Astrocyte (in vitro differentiated cells and primary cell): ENCODE measurements at regions not wholly inside any gene's neighbourhood (a gene's known extent, or its start where the extent isn't known, plus 50 kb on each side); places are given as distances from the start of the nearest gene placed in this dataset.

ENCODE experiments used
- DNase-seq: peaks from one replicate; pipeline ENCODE4 v3.0.0-alpha.2; 2010; ENCODE audit warnings: low read depth
- FAIRE-seq: peaks from 2 replicates; lab custom pipeline; 2011; peaks lifted over from hg19 to GRCh38; lab: Jason Lieb, UNC
- H2AFZ ChIP-seq: 2 replicates; pipeline ENCODE4 v1.6.0; 2012; ENCODE audit warnings: low read depth, low read length, inconsistent platforms
- H3K27ac ChIP-seq: 2 replicates; pipeline ENCODE4 v1.5.1; 2011; ENCODE audit warnings: low read depth, low read length, inconsistent platforms
- H3K27me3 ChIP-seq: 2 replicates; pipeline ENCODE4 v1.6.0; 2011; ENCODE audit warnings: low read length, inconsistent platforms; ENCODE audit not compliant: insufficient read depth
- H3K36me3 ChIP-seq: 2 replicates; pipeline ENCODE4 v1.5.1; 2011; ENCODE audit warnings: low read length, inconsistent platforms; ENCODE audit not compliant: insufficient read depth
- H3K4me1 ChIP-seq: 2 replicates; pipeline ENCODE4 v1.5.1; 2011; ENCODE audit warnings: low read length, inconsistent platforms; ENCODE audit not compliant: insufficient read depth
- H3K4me2 ChIP-seq: 2 replicates; pipeline ENCODE4 v1.6.0; 2012; ENCODE audit warnings: low read length, inconsistent platforms
- H3K4me3 ChIP-seq: 2 replicates; pipeline ENCODE4 v1.5.1; 2011; ENCODE audit warnings: low read depth, mild to moderate bottlenecking, low read length, inconsistent platforms; ENCODE audit not compliant: insufficient read depth
- H3K79me2 ChIP-seq: 2 replicates; pipeline ENCODE4 v1.6.0; 2012; ENCODE audit warnings: mild to moderate bottlenecking, low read length, inconsistent platforms; ENCODE audit not compliant: insufficient read depth
- H3K9ac ChIP-seq: 2 replicates; pipeline ENCODE4 v1.6.0; 2012; ENCODE audit warnings: mild to moderate bottlenecking, low read length, inconsistent platforms
- H3K9me3 ChIP-seq: 2 replicates; pipeline ENCODE4 v1.5.1; 2012; ENCODE audit warnings: low read depth, mild to moderate bottlenecking, low read length, inconsistent platforms; ENCODE audit not compliant: insufficient read depth
- H4K20me1 ChIP-seq: 2 replicates; pipeline ENCODE4 v1.6.0; 2012; ENCODE audit warnings: low read length, inconsistent platforms; ENCODE audit not compliant: insufficient read depth
- H3K27ac Mint-ChIP-seq: one replicate; pipeline ENCODE4 v1.8.0; 2021; ENCODE audit warnings: mild to moderate bottlenecking, mixed read lengths; ENCODE audit not compliant: unreplicated experiment
- H3K27me3 Mint-ChIP-seq: one replicate; pipeline ENCODE4 v1.8.0; 2021; ENCODE audit warnings: low read depth, mixed read lengths; ENCODE audit not compliant: unreplicated experiment
- H3K36me3 Mint-ChIP-seq: one replicate; pipeline ENCODE4 v1.8.0; 2021; ENCODE audit warnings: low read depth, mixed read lengths; ENCODE audit not compliant: unreplicated experiment
- H3K4me1 Mint-ChIP-seq: one replicate; pipeline ENCODE4 v1.8.0; 2021; ENCODE audit warnings: low read depth, mixed read lengths; ENCODE audit not compliant: unreplicated experiment
- H3K4me3 Mint-ChIP-seq: one replicate; pipeline ENCODE4 v1.8.0; 2021; ENCODE audit warnings: mild to moderate bottlenecking, moderate library complexity, mixed read lengths; ENCODE audit not compliant: unreplicated experiment
- H3K9me3 Mint-ChIP-seq: one replicate; pipeline ENCODE4 v1.8.0; 2021; ENCODE audit warnings: mild to moderate bottlenecking, mixed read lengths; ENCODE audit not compliant: unreplicated experiment
- EZH2 ChIP-seq: IDR thresholded peaks from 2 replicates; pipeline ENCODE4 v1.6.1; 2012; ENCODE audit warnings: mild to moderate bottlenecking, low read length, inconsistent platforms; ENCODE audit not compliant: insufficient read depth
- TF ChIP-seq, protein P1 (sequence below): IDR thresholded peaks from 2 replicates; pipeline ENCODE4 v1.5.1; 2011; ENCODE audit warnings: low read depth, mild to moderate bottlenecking, inconsistent platforms, low read length, moderate library complexity; ENCODE audit not compliant: insufficient read depth

GRCh38 chr10:57675125-57675524 is 592.6 kb downstream of the IPMK start:
- Mint-ChIP-seq H3K9me3 (no peaks in the 10 kb centered on the region), H3K4me1 (no peaks in the 10 kb centered on the region)
- no peaks in the 10 kb centered on the region for H4K20me1 ChIP-seq

GRCh38 chr10:57673446-57673960 is 594.2 kb downstream of the IPMK start:
- no peak for TF ChIP-seq EZH2
- TF ChIP-seq, protein P1, sequence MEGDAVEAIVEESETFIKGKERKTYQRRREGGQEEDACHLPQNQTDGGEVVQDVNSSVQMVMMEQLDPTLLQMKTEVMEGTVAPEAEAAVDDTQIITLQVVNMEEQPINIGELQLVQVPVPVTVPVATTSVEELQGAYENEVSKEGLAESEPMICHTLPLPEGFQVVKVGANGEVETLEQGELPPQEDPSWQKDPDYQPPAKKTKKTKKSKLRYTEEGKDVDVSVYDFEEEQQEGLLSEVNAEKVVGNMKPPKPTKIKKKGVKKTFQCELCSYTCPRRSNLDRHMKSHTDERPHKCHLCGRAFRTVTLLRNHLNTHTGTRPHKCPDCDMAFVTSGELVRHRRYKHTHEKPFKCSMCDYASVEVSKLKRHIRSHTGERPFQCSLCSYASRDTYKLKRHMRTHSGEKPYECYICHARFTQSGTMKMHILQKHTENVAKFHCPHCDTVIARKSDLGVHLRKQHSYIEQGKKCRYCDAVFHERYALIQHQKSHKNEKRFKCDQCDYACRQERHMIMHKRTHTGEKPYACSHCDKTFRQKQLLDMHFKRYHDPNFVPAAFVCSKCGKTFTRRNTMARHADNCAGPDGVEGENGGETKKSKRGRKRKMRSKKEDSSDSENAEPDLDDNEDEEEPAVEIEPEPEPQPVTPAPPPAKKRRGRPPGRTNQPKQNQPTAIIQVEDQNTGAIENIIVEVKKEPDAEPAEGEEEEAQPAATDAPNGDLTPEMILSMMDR = no peak
- H3K4me1 Mint-ChIP-seq = no peaks in the 10 kb centered on the region
- H3K4me3 ChIP-seq = no peak overlapping the region
- no peak overlapping the region for H3K4me2 ChIP-seq
- no peaks in the 10 kb centered on the region for H3K27me3 Mint-ChIP-seq
- H3K36me3 ChIP-seq = no peaks in the 10 kb centered on the region
- no peak for FAIRE-seq
- H3K9me3 Mint-ChIP-seq = no peaks in the 10 kb centered on the region
- no peak overlapping the region for H3K9ac ChIP-seq
- no peaks in the 10 kb centered on the region for H3K9me3 ChIP-seq
- no peaks in the 10 kb centered on the region for H3K36me3 Mint-ChIP-seq
- no peaks in the 10 kb centered on the region for H3K79me2 ChIP-seq
- H3K4me3 Mint-ChIP-seq = no peak overlapping the region
- no peak overlapping the region for H2AFZ ChIP-seq
- H3K4me1 ChIP-seq = no peaks in the 10 kb centered on the region
- no peak overlapping the region for H3K27ac ChIP-seq
- no peak overlapping the region for H3K27ac Mint-ChIP-seq
- no peaks in the 10 kb centered on the region for H3K27me3 ChIP-seq
- DNase-seq = no peak
- no peaks in the 10 kb centered on the region for H4K20me1 ChIP-seq

More at GRCh38 chr10:57675125-57675524, 592.6 kb downstream of the IPMK start:
- Mint-ChIP-seq H3K4me3 (no peak overlapping the region), H3K27ac (no peak overlapping the region), H3K27me3 (no peaks in the 10 kb centered on the region), H3K36me3 (no peaks in the 10 kb centered on the region)
- Histone ChIP-seq H3K27ac (no peak overlapping the region), H2AFZ (no peak overlapping the region), H3K4me3 (no peak overlapping the region), H3K9me3 (no peaks in the 10 kb centered on the region), H3K79me2 (no peaks in the 10 kb centered on the region), H3K4me2 (no peak overlapping the region), H3K4me1 (no peaks in the 10 kb centered on the region), H3K27me3 (no peaks in the 10 kb centered on the region), H3K36me3 (no peaks in the 10 kb centered on the region), H3K9ac (no peak overlapping the region)
- DNase-seq = no peak
- no peak for FAIRE-seq
- TF ChIP-seq EZH2 = no peak
- TF ChIP-seq, protein P1 = no peak

GRCh38 chr10:57664815-57665214 is 602.9 kb downstream of the IPMK start:
- Histone ChIP-seq H3K9ac (no peak overlapping the region), H2AFZ (no peak overlapping the region), H3K9me3 (no peaks in the 10 kb centered on the region), H4K20me1 (no peaks in the 10 kb centered on the region), H3K4me2 (no peak overlapping the region), H3K27ac (no peak overlapping the region), H3K4me1 (no peaks in the 10 kb centered on the region), H3K4me3 (no peak overlapping the region), H3K27me3 (no peaks in the 10 kb centered on the region), H3K36me3 (no peaks in the 10 kb centered on the region), H3K79me2 (no peaks in the 10 kb centered on the region)
- Mint-ChIP-seq H3K4me1 (peaks cover 9% of the 10 kb centered on the region), H3K4me3 (no peak overlapping the region), H3K27me3 (no peaks in the 10 kb centered on the region), H3K36me3 (no peaks in the 10 kb centered on the region), H3K27ac (peak overlapping the region; percentile 7), H3K9me3 (no peaks in the 10 kb centered on the region)
- TF ChIP-seq, protein P1 = no peak
- TF ChIP-seq EZH2 = no peak
- no peak for DNase-seq
- FAIRE-seq = no peak
